ENCODE measurements at regions not wholly inside any gene's neighbourhood (a gene's known extent, or its start where the extent isn't known, plus 50 kb on each side); places are given as distances from the start of the nearest gene placed in this dataset.

DNA sequence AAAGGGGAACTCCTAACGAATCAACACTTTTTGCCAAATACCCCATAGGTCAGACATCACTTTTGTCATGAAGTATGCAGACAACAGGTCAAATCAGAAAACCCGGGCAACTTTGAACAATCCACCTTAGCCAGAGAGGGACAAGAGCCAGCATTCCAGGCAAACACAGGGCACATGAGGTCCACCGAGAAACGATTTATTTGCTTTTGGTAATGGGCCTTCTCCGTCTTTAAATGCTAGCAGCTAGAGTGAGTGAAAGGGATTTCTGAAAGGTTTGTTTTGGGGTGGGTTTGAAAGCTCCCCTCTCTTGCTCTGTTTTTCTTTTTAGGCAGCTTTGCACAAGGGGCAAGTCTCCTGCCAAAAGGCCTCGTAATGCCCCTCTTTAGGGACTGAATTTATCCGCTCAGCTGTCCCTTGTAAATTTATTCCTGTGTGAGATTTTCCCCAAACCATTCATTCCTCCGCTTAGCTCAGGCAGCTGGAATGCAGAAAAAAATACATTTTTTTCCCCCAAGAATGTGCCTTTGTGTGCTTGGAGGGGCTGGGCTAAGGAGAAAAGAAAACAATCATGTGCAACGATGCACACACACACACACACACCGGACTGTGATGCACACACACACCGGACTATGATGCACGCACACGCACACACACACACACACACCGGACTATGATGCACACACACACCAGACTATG is 196.9 kb downstream of the SNX19 start:
- DNase-seq, result no peak

- DNase-seq, result no peak
These were observed 195.9 kb downstream of the SNX19 start for GRCh38 chr11:130720232-130721022.

- DNase-seq, result no peak
These were observed 195.1 kb downstream of the SNX19 start for GRCh38 chr11:130721023-130721681.

- DNase-seq, result no peak
These were observed 194.5 kb downstream of the SNX19 start for GRCh38 chr11:130721736-130722135.

DNA sequence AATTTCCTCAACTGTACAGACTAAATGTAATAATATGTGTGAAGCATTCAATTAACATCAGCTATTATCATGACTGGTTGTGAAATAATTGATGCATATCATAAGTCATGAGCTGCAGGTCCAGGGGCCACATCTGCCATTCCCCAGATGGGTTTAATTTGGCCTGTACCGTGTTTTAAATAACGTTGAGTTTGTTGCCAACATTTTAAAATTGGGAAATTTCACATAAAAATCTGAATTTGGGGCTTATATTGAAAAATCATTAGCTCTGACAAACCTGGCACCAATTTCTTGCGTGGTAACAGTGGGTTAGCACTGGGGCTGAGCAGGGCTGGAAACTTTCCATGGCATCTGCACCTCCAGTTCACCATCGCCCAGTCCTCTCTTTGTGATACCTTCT is 193.9 kb downstream of the SNX19 start:
- no peak for DNase-seq

GRCh38 chr11:130725421-130726233 is 190.7 kb downstream of the SNX19 start:
- DNase-seq, result no peak

GRCh38 chr11:130726234-130727037 is 189.8 kb downstream of the SNX19 start:
- no peak for DNase-seq

DNA sequence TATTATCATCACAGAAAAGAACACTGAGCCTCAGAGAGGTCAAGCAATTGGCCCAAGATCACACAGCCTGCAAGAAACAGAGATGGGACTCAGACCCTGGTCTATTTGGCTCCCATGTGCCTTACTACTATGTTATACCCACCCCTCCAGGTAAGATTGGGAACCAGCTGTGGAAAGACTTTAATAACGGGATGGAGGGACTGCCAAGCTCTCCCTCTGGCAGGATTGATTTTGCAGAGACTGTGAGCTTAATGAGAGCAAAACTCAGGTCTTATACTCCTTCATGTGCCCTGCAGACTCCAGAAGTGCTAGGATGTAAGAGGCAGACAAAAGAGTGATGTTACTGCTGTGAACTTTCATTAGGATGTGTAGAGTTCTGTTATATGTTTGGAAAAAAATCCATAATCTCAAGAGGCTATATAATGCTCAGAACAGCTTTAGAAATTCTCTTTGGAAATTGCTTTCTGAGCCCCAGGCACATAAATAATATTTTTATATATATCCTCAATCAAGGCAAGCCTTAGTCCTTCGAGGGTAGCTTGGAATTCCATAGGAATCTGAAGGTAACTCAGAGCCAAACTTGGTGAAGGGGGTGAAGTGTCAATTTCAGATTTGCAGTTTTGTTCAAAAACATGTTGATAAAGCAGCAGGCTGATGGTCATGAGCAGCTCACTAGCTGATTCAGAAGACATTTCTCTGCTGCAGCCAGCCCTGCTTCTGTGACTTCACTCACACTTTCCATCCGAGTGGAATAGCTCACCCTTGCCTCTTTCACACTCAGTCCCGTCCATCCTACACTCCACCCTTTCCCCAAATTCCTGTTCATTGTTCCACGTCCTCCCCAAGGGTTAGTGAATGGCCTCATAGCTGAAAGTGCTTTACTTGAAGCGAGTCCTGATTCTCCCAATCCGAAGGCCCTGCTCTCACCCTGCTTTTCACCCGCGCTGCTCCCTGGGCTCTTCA is 188.8 kb downstream of the SNX19 start:
- no peak for DNase-seq

DNA sequence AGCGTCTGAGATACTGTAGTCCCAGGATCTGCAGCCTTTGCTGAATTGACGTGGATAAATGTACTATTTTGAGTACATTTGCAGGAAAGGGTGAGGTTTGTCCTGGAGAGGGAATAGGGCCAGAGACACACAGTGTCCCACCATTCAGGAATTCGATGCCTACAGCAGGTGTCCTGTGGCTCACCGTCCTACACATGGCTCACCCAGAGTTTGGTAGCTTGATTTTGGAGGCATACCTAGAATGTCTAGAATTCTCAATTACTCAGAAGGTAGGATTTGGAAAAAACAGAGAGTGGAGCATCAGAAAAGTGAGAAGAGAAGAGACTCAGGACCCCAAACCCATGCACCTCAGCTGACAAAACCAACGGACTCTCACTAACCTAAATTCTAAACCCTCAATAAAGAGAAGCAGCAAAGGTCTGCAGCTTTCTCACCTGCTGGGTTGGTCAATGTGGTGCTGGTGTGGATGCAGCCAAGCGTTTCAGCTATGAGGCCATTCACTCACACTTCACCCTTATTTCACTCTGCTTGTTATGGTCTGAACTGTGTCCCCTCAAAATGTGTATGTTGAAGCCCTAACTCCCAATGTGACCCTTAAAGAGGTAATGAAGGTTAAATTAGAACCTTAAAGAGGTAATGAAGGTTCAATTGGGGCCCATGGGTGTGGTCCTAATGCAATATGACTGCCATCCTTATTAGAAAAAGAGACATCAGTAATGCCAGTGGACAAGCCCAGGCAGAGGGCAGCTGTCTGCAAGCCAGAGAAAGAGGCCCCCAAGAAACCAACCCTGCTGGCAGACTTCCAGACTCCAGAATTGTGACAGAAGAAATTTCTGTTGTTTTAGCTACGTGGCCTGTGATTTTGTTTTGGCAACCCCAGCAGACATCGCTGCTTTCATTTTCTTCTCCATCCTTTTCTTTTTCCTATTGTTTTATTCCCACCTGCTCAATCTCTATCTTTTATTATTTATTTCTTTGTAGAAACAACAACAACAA is 187.8 kb downstream of the SNX19 start:
- no peak for DNase-seq

DNA sequence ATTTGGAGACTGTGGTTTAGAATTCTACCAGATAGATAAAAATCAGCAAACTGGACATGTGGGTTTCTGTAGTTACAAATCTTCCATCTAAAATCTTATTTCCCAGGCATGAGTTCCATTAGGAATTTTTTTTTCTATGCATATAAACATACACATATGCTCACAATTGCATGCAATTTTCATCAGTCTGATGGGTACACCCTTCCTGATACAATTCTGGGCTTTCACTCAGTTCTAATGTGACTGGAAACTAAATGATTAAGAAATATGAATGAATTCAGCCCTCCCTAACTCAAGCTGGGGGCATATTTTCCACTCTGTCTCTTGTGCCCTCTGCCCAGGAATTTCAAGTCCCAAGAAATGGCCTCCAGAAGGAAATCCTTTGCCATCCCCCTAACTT is 187.1 kb downstream of the SNX19 start:
- DNase-seq, result no peak

GRCh38 chr11:130729678-130730300 is 186.5 kb downstream of the SNX19 start:
- DNase-seq, result no peak

GRCh38 chr11:130731401-130731800 is 184.9 kb downstream of the SNX19 start:
- no peak for DNase-seq

DNA sequence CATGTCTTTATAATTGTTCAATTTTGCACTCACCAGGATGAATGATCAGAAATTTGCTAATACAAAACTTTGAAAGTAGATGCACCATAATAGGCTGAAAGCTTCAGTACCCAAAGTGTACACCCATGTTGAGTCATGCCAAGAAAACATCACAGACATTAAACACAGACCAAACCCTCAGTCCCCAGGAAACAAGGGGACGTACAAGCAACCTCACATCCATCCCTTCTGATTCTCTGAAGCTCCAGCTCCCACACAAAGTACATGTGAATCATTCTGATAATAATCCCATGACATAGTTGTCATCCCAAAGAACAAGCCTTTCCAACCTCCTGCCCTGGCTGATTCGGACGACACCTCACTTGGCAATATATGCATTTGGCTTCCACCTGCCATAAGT is 183.8 kb downstream of the SNX19 start:
- DNase-seq, result no peak

DNA sequence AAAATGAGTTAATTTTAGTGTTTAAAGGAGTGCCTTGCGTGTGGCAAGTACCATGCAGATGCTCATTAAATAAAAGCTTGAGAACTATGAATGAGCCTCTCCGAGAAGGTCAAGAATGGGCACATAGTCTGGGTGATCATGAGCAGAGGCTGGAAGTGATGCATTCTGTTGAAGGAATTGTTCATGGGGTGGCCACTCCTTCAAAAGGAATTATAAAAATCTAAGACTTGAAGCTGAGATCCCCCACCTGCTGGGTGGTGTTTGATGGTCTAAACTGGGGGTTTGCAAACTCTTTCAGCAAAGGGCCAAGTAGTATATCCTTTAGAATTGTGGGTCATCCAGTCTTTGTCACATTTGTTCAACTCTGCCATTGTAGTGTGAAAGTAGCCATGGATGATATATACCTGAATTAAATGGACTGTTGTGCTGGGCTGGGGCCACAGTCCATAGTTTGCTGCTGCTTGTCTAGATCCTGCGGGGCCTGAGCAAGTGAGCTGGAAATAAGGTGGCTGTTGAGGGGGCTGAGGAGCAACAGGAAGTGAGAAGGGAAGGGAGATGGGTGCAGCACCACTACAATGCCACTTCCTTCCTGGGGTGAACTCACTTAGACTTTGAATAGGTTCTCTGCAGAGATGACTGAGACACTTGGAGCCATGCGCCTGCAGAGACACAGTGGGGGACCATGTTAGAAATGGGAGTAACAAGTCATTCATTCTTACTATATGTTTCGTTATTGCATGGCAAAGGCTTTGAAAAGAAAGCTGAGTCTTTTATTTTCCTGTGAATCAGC is 179.0 kb downstream of the SNX19 start:
- no peak for DNase-seq

DNA sequence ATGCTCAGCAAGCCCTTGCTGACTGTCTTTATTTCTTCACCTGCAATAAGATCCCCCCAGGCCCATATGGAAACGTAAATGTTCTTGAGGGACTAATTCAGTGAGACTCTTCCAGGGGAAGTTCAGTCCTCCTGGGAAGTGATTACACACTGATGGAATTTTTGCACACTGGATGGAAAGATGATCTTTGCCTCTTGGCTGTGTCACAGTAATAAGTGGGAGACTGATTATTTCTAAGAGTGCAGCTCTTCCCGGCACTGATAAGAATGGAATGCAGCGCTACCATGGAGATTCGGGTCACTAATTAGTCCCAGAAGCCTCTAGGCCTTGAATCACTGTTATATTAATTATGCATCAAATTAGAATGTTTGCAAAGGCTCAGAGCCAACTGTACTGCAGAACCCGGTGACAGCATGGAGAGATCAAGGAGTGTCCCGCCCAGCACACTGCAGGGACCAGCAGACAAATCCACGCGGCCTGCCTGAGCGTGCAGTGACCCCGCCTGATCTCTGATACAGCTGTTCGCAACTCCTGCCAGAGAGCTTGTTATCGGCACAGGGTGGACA is 178.3 kb downstream of the SNX19 start:
- DNase-seq, result no peak

DNA sequence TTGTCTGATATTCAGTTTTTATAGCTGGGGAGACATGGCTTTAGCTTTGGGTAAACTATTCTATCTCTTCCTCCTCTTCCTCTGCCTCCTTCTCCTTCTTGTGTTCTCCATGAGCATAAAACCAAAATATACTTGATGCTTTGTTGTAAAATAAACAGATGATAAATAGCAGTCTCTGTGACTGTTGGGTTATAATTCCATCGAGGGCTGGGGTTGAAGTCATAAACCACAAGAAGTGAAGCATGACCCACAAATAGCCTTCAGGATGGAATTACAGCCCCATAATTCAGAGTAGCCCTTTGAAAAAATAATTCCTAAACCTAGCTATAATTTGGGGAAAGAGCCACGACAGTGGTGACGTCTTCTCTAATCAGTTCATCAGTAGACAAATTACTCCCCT is 177.7 kb downstream of the SNX19 start:
- DNase-seq, result no peak

- no peak for DNase-seq
These were observed 175.5 kb downstream of the SNX19 start for GRCh38 chr11:130740819-130741218.

DNA sequence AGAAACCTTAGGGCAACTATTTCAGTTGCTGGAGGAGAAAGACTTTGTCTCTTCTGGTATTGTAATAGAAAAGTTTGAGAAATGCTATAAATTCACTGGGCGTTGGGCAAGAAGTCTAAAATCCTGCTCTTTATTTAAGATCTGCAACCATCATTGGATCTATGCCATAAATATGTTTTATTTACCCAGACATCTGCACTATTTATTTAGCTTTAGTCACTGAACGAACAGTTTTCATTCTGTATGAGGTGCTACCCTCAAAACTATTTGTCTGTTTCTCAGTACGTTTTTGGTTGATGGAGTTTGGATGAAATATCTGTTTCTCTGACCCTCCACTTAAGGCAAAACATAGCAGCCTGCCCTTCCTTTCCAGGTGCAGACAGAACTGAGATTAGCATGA is 171.5 kb downstream of the SNX19 start:
- no peak for DNase-seq

All from 8988T (cell line).